Stimulated activated CD4-positive, alpha-beta T cell treated with anti-CD3 and anti-CD28 coated beads, Interleukin-12 subunit alpha, Interleukin-12 subunit beta, amount 100 ng/mL, for 48 hours (primary cell): ENCODE measurements at regions not wholly inside any gene's neighbourhood (a gene's known extent, or its start where the extent isn't known, plus 50 kb on each side); places are given as distances from the start of the nearest gene placed in this dataset.

Experiments used
- DNase-seq, 3 donors: peaks; one replicate each; pipeline ENCODE4 v3.0.0-alpha.2; 2020; ENCODE audit warnings: low read depth in 2 of 3, low spot score in 1 of 3

- DNase-seq: no peak
These were observed 122.6 kb downstream of the METTL4 start for GRCh38 chr18:2448565-2449151.

GRCh38 chr18:2451556-2451955 is 119.7 kb downstream of the METTL4 start:
- DNase-seq: no peak

- no peak for DNase-seq
These were observed 111.4 kb downstream of the METTL4 start for GRCh38 chr18:2459886-2460285.

- no peak for DNase-seq
These were observed 104.3 kb downstream of the METTL4 start for GRCh38 chr18:2466978-2467377.

GRCh38 chr18:2468051-2468450 is 103.3 kb downstream of the METTL4 start:
- no peak for DNase-seq

- DNase-seq: no peak
These were observed 99.8 kb downstream of the METTL4 start for GRCh38 chr18:2471523-2471922.

GRCh38 chr18:2478662-2479061 is 92.6 kb downstream of the METTL4 start:
- no peak for DNase-seq

- DNase-seq: no peak
These were observed 90.8 kb downstream of the METTL4 start for GRCh38 chr18:2480536-2480935.

- DNase-seq: no peak
These were observed 88.4 kb downstream of the METTL4 start for GRCh38 chr18:2482706-2483475.

GRCh38 chr18:2485983-2486382 is 85.3 kb downstream of the METTL4 start:
- no peak for DNase-seq

GRCh38 chr18:2486426-2486825 is 84.9 kb downstream of the METTL4 start:
- DNase-seq: no peak
